Panc1 (cell line): ENCODE measurements at regions not wholly inside any gene's neighbourhood (a gene's known extent, or its start where the extent isn't known, plus 50 kb on each side); places are given as distances from the start of the nearest gene placed in this dataset.

Experiments
- ATAC-seq: fragments of 200-7000 bp; cut with Tn5 transposase; 2 replicates; pipeline ENCODE4 v1.9.1; 2020; ENCODE audit warnings: mild to moderate bottlenecking, moderate library complexity
- BruUV-seq: library from RNA; stranded (reverse); fragments of 400-500 nt; replicated peaks from 2 replicates; lab custom pipeline; 2021; lab: Mats Ljungman, UMichigan
- CTCF ChIA-PET: fragments of 300-600 bp; sonication (Branson Sonifier 250); formaldehyde crosslinking; loops from one replicate; lab custom pipeline; 2022; ENCODE audit warnings: antibody characterized with exemption; lab: Charles Lee
- POLR2A ChIA-PET: fragments of 300-600 bp; sonication (Branson Sonifier 250); formaldehyde crosslinking; loops from one replicate; lab custom pipeline; 2022; ENCODE audit warnings: antibody characterized with exemption; lab: Charles Lee
- DNase-seq: peaks from one replicate; pipeline ENCODE4 v3.0.0-alpha.2; 2010; ENCODE audit warnings: low read depth, low spot score
- H3K27ac ChIP-seq: 2 replicates; pipeline ENCODE4 v1.5.1; 2011; ENCODE audit warnings: mild to moderate bottlenecking, low read length, inconsistent platforms
- H3K27me3 ChIP-seq: fragments of 200-500 bp; sonication (Bioruptor generic); 2 replicates; pipeline ENCODE4 v1.6.0; 2014; ENCODE audit warnings: low read length, inconsistent platforms; ENCODE audit not compliant: control insufficient read depth, insufficient read depth
- H3K36me3 ChIP-seq: fragments of 200-500 bp; sonication (Bioruptor generic); 2 replicates; pipeline ENCODE4 v1.5.1; 2014; ENCODE audit warnings: inconsistent platforms, mild to moderate bottlenecking, low read length, moderate library complexity; ENCODE audit not compliant: control insufficient read depth, insufficient read depth
- H3K4me1 ChIP-seq: 2 replicates; pipeline ENCODE4 v1.5.1; 2011; ENCODE audit warnings: inconsistent platforms, mild to moderate bottlenecking, low read length, moderate library complexity; ENCODE audit not compliant: control insufficient read depth, insufficient read depth
- H3K4me3 ChIP-seq, 2 experiments: 2 replicates each; pipeline ENCODE4 v1.5.1; 2011 to 2012; ENCODE audit warnings: low read depth in 2 of 2, low read length in 2 of 2, mild to moderate bottlenecking in 2 of 2, inconsistent platforms in 1 of 2, moderate library complexity in 1 of 2
- H3K9me3 ChIP-seq: fragments of 200-500 bp; sonication (Bioruptor generic); 2 replicates; pipeline ENCODE4 v1.5.1; 2014; ENCODE audit warnings: low read depth, mild to moderate bottlenecking, inconsistent platforms, low read length, moderate library complexity; ENCODE audit not compliant: control insufficient read depth, insufficient read depth
- CTCF ChIP-seq: fragments of 450-650 bp; IDR thresholded peaks from 2 replicates; pipeline ENCODE4 v1.5.1; 2017; ENCODE audit warnings: mild to moderate bottlenecking
- POLR2AphosphoS5 ChIP-seq: IDR thresholded peaks from 2 replicates; pipeline ENCODE4 v1.6.1; 2012; ENCODE audit warnings: mild to moderate bottlenecking, low read depth, low read length, moderate library complexity
- REST ChIP-seq, 2 experiments: IDR thresholded peaks; 2 replicates each; pipeline ENCODE4 v1.6.1; 2011 to 2012; ENCODE audit warnings: low read depth in 2 of 2, control low read depth in 1 of 2, low read length in 1 of 2, mild to moderate bottlenecking in 1 of 2, moderate library complexity in 1 of 2; ENCODE audit not compliant: insufficient read depth in 1 of 2
- SIN3A ChIP-seq: IDR thresholded peaks from 2 replicates; pipeline ENCODE4 v1.6.1; 2012; ENCODE audit warnings: low read depth, mild to moderate bottlenecking, low read length, moderate library complexity, borderline replicate concordance; ENCODE audit not compliant: insufficient read depth
- TCF7L2 ChIP-seq: IDR thresholded peaks from 2 replicates; pipeline ENCODE4 v1.6.1; 2011; ENCODE audit warnings: mild to moderate bottlenecking, low read depth, low read length, inconsistent platforms
- in situ Hi-C: cut with HindIII; loops from 2 replicates; pipeline ENCODE4 v1.10.0; 2016; ENCODE audit warnings: low sequenced_read_pairs, low pct_unique_long_range_greater_than_20kb
- intact Hi-C: fragments of 100-400 bp; cut with micrococcal nuclease; formaldehyde crosslinking; loops from one replicate; pipeline ENCODE4 v1.10.0; 2022; ENCODE audit not compliant: unreplicated experiment

DNA sequence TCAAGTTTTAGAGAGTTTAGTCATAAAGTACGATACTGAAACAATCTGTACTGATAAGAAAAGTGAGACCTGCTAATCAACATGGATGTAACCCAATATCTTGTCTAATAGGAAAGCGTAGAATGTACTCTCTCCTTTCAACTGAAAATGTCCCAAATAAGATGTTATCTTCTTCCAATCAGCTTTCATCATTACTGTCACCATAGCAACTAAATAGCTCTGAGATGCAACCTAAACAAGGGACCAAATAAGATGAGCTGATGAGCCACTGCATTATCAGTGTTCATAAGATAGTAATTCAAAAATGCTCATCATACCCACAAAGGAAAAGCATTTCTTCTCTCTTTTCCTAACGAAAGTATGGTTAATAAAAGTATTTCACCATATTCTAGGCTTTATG is 1108.3 kb upstream of the MAP3K7 start:
- DNase-seq (no peak), ATAC-seq (no peak)
- POLR2A ChIA-PET, result no interaction called here
- BruUV-seq, result no TSS peak
- in situ Hi-C loops, result no loop called here
- Histone ChIP-seq H3K36me3 (no peaks in the 10 kb centered on the region), H3K4me3 (no peak overlapping the region), H3K27me3 (no peaks in the 10 kb centered on the region), H3K9me3 (no peaks in the 10 kb centered on the region), H3K27ac (no peak overlapping the region), H3K4me1 (no peaks in the 10 kb centered on the region)
- CTCF ChIA-PET, result no interaction called here
- TF ChIP-seq SIN3A, result no peak
- no peak for TF ChIP-seq TCF7L2
- no peak for TF ChIP-seq POLR2AphosphoS5
- no peak for TF ChIP-seq REST (IDR thresholded peaks at IDR 0.05; ENCODE audit: insufficient read depth in 1 of 2, low read depth in 2 of 2, low read length in 1 of 2)
- no peak for TF ChIP-seq CTCF
- intact Hi-C loops, result no loop called here

DNA sequence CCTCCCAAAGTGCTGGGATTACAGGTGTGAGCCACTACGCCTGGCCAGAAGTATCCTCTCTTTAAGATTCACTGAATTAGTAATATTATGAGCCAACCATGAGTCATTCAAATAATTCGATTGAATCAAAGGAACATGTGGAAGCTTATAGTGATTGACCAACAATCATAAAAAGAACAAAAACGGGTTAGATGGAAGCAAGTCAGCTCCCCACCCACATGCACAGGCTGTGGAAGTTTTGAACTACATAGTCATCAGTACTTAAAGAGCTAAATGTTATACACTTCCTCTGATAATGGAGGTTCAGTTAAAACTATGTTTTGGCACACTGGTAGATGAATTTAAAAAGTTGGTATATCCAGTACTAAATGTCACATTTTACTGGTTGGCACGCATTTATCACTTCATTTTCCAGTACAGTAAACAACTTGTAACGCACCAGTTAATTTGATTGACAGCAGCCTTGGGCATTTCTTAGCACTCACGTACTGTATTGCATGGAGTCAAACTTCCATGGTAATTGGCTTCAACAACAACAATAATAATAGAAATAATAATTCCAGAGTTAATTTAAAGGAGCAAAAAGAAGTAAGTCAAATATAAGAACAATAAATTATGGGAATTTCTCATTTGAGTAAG is 1107.3 kb upstream of the MAP3K7 start:
- no peak overlapping the region for H3K27ac ChIP-seq
- no peak overlapping the region for H3K4me3 ChIP-seq
- H3K4me1 ChIP-seq, result no peaks in the 10 kb centered on the region
- no peaks in the 10 kb centered on the region for H3K36me3 ChIP-seq
- no TSS peak for BruUV-seq
- no peaks in the 10 kb centered on the region for H3K27me3 ChIP-seq
- in situ Hi-C loops, result no loop called here
- intact Hi-C loops, result no loop called here
- CTCF ChIA-PET, result no interaction called here
- no peaks in the 10 kb centered on the region for H3K9me3 ChIP-seq
- POLR2A ChIA-PET, result no interaction called here
- no peak for TF ChIP-seq CTCF
- TF ChIP-seq TCF7L2, result no peak
- no peak for TF ChIP-seq POLR2AphosphoS5
- no peak for TF ChIP-seq SIN3A
- no peak for TF ChIP-seq REST (IDR thresholded peaks at IDR 0.05; ENCODE audit: insufficient read depth in 1 of 2, low read depth in 2 of 2, low read length in 1 of 2)
- DNase-seq, result no peak
- ATAC-seq, result no peak
